Body of pancreas (tissue), 4 donors: ENCODE measurements at regions not wholly inside any gene's neighbourhood (a gene's known extent, or its start where the extent isn't known, plus 50 kb on each side); places are given as distances from the start of the nearest gene placed in this dataset.

ENCODE experiments used
- POLR2A ChIP-seq, 3 donors: fragments of 450-650 bp; IDR thresholded peaks; one replicate each; pipeline ENCODE4 v1.6.1; 2016; ENCODE audit warnings: antibody characterized with exemption in 3 of 3, mild to moderate bottlenecking in 2 of 3
- TF ChIP-seq, protein P1 (sequence below), 7 experiments: fragments of 450-650 bp in 4 of 7; fragments of 200-600 bp in 3 of 7; sonication (generic) in 3 of 7; IDR thresholded peaks; one replicate each; pipeline ENCODE4 v1.5.1; 2016 to 2019; ENCODE audit warnings: antibody characterized with exemption in 7 of 7

DNA sequence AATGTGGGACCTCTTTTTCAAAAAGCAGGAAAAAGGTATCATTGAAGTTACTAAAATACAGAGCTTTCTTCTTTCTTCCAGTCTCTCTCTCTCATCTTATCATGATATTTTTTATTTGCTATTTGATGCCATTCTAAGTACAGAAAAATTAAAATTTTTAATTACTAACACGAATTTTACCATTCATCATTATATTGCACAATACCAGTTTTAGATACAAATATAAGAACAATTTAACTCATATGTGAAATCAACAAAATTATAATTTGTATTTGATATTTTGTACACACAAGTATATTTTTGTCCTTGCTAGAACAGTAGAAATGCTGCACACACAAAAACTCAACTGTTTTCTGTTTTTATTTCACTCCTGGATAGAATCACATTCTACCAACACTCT, 112.2 kb downstream of the OAT start:
- TF ChIP-seq, protein P1, sequence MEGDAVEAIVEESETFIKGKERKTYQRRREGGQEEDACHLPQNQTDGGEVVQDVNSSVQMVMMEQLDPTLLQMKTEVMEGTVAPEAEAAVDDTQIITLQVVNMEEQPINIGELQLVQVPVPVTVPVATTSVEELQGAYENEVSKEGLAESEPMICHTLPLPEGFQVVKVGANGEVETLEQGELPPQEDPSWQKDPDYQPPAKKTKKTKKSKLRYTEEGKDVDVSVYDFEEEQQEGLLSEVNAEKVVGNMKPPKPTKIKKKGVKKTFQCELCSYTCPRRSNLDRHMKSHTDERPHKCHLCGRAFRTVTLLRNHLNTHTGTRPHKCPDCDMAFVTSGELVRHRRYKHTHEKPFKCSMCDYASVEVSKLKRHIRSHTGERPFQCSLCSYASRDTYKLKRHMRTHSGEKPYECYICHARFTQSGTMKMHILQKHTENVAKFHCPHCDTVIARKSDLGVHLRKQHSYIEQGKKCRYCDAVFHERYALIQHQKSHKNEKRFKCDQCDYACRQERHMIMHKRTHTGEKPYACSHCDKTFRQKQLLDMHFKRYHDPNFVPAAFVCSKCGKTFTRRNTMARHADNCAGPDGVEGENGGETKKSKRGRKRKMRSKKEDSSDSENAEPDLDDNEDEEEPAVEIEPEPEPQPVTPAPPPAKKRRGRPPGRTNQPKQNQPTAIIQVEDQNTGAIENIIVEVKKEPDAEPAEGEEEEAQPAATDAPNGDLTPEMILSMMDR (IDR thresholded peaks at IDR 0.05), result no peak
- no peak for TF ChIP-seq POLR2A (IDR thresholded peaks at IDR 0.05)
